GM18502 (cell line): ENCODE measurements at regions not wholly inside any gene's neighbourhood (a gene's known extent, or its start where the extent isn't known, plus 50 kb on each side); places are given as distances from the start of the nearest gene placed in this dataset.

Experiments
- ATAC-seq: cut with Tn5 transposase; IDR thresholded peaks from one replicate; pipeline ENCODE4 v1.9.1; 2021; ENCODE audit warnings: mild to moderate bottlenecking; ENCODE audit not compliant: unreplicated experiment, poor library complexity

- no peak for ATAC-seq
These were observed 556.0 kb upstream of the CPEB2 start for GRCh38 chr4:14446311-14446710.

- ATAC-seq, result no peak
These were observed 555.4 kb upstream of the CPEB2 start for GRCh38 chr4:14446904-14447303.

- no peak for ATAC-seq
These were observed 553.0 kb upstream of the CPEB2 start for GRCh38 chr4:14449308-14449707.

GRCh38 chr4:14452001-14452400 lies 550.3 kb upstream of the CPEB2 start:
- ATAC-seq, result no peak

- ATAC-seq, result no peak
These were observed 549.5 kb upstream of the CPEB2 start for GRCh38 chr4:14452764-14453163.

- ATAC-seq, result no peak
These were observed 543.8 kb upstream of the CPEB2 start for GRCh38 chr4:14458463-14458862.

GRCh38 chr4:14465057-14465456 lies 537.2 kb upstream of the CPEB2 start:
- no peak for ATAC-seq

GRCh38 chr4:14465507-14465906 lies 536.8 kb upstream of the CPEB2 start:
- ATAC-seq, result no peak

- no peak for ATAC-seq
These were observed 523.8 kb upstream of the CPEB2 start for GRCh38 chr4:14478504-14478903.

- no peak for ATAC-seq
These were observed 505.9 kb upstream of the CPEB2 start for GRCh38 chr4:14496408-14496807.

GRCh38 chr4:14496969-14497368 lies 505.3 kb upstream of the CPEB2 start:
- no peak for ATAC-seq

GRCh38 chr4:14504162-14504561 lies 498.1 kb upstream of the CPEB2 start:
- no peak for ATAC-seq

GRCh38 chr4:14513471-14513870 lies 488.8 kb upstream of the CPEB2 start:
- no peak for ATAC-seq

GRCh38 chr4:14515556-14515955 lies 486.7 kb upstream of the CPEB2 start:
- no peak for ATAC-seq

GRCh38 chr4:14518136-14518535 lies 484.1 kb upstream of the CPEB2 start:
- ATAC-seq, result no peak

- ATAC-seq, result no peak
These were observed 482.1 kb upstream of the CPEB2 start for GRCh38 chr4:14520171-14520570.

- ATAC-seq, result no peak
These were observed 478.0 kb upstream of the CPEB2 start for GRCh38 chr4:14524276-14524675.

GRCh38 chr4:14528918-14529317 lies 473.4 kb upstream of the CPEB2 start:
- ATAC-seq, result no peak

GRCh38 chr4:14529653-14530052 lies 472.6 kb upstream of the CPEB2 start:
- ATAC-seq, result no peak

GRCh38 chr4:14532436-14532835 lies 469.8 kb upstream of the CPEB2 start:
- ATAC-seq, result no peak

- ATAC-seq, result no peak
These were observed 463.0 kb upstream of the CPEB2 start for GRCh38 chr4:14539246-14539645.

GRCh38 chr4:14545163-14545562 lies 457.1 kb upstream of the CPEB2 start:
- ATAC-seq, result no peak

GRCh38 chr4:14545807-14546206 lies 456.5 kb upstream of the CPEB2 start:
- ATAC-seq, result no peak
